IMR-90 (cell line): ENCODE measurements at regions not wholly inside any gene's neighbourhood (a gene's known extent, or its start where the extent isn't known, plus 50 kb on each side); places are given as distances from the start of the nearest gene placed in this dataset.

Source experiments
- ATAC-seq: fragments of 200-7000 bp; cut with Tn5 transposase; 2 replicates; pipeline ENCODE4 v1.9.1; 2020; ENCODE audit warnings: low read depth, mild to moderate bottlenecking, moderate library complexity
- BruUV-seq: library from RNA; stranded (reverse); fragments of 400-500 nt; replicated peaks from 2 replicates; lab custom pipeline; 2021; lab: Mats Ljungman, UMichigan
- CTCF ChIA-PET: fragments of 300-600 bp; formaldehyde crosslinking; extraction: SDS; loops from one replicate; lab custom pipeline; 2021; ENCODE audit warnings: antibody characterized with exemption; lab: Yijun Ruan, JAX
- POLR2A ChIA-PET: fragments of 300-600 bp; sonication (Branson Sonifier 250); formaldehyde crosslinking; loops from one replicate; lab custom pipeline; 2022; ENCODE audit warnings: antibody characterized with exemption; ENCODE audit not compliant: unreplicated experiment; lab: Charles Lee
- DNase-seq: peaks from one replicate; pipeline ENCODE4 v3.0.0; 2013
- H2AFZ ChIP-seq: replicated peaks from 2 replicates; pipeline ENCODE3; 2013; ENCODE audit warnings: low read length, mild to moderate bottlenecking; ENCODE audit not compliant: poor library complexity
- H2AK5ac ChIP-seq: 2 replicates; pipeline ENCODE4 v1.6.1; 2013; ENCODE audit warnings: low read depth, low read length, inconsistent platforms
- H2AK9ac ChIP-seq: replicated peaks from 2 replicates; pipeline ENCODE3; 2013; ENCODE audit warnings: mild to moderate bottlenecking, low read depth, low read length, moderate library complexity; ENCODE audit not compliant: poor library complexity
- H2BK120ac ChIP-seq: 2 replicates; pipeline ENCODE4 v1.6.1; 2013; ENCODE audit warnings: low read depth, low read length, inconsistent platforms
- H2BK15ac ChIP-seq: 3 replicates; pipeline ENCODE4 v1.6.1; 2013; ENCODE audit warnings: low read depth, low read length, inconsistent platforms
- H2BK20ac ChIP-seq: 2 replicates; pipeline ENCODE4 v1.6.1; 2013; ENCODE audit warnings: low read depth, mild to moderate bottlenecking, inconsistent platforms, low read length, moderate library complexity
- H2BK5ac ChIP-seq: 2 replicates; pipeline ENCODE4 v1.6.1; 2013; ENCODE audit warnings: mild to moderate bottlenecking, low read depth, low read length, inconsistent platforms; ENCODE audit not compliant: poor library complexity, severe bottlenecking
- H3K14ac ChIP-seq: replicated peaks from 2 replicates; pipeline ENCODE4 v1.6.1; 2013; ENCODE audit warnings: low read depth, low read length, inconsistent platforms
- H3K18ac ChIP-seq: 2 replicates; pipeline ENCODE4 v1.6.1; 2013; ENCODE audit warnings: low read depth, low read length, control low read depth
- H3K23ac ChIP-seq: 2 replicates; pipeline ENCODE4 v1.6.1; 2013; ENCODE audit warnings: low read depth, low read length, inconsistent platforms
- H3K27ac ChIP-seq: 2 replicates; pipeline ENCODE4 v1.5.1; 2013; ENCODE audit warnings: mild to moderate bottlenecking, control low read depth, low read length; ENCODE audit not compliant: insufficient read depth
- H3K27me3 ChIP-seq: 2 replicates; pipeline ENCODE4 v1.6.1; 2013; ENCODE audit warnings: low read length; ENCODE audit not compliant: control insufficient read depth, insufficient read depth
- H3K36me3 ChIP-seq: 2 replicates; pipeline ENCODE4 v1.6.1; 2013; ENCODE audit warnings: low read length, mixed read lengths; ENCODE audit not compliant: control insufficient read depth, insufficient read depth
- H3K4ac ChIP-seq: 2 replicates; pipeline ENCODE4 v1.6.1; 2013; ENCODE audit warnings: low read depth, low read length, inconsistent platforms
- H3K4me1 ChIP-seq: 2 replicates; pipeline ENCODE4 v1.6.1; 2013; ENCODE audit warnings: low read length, mixed read lengths; ENCODE audit not compliant: control insufficient read depth, insufficient read depth
- H3K4me2 ChIP-seq: 2 replicates; pipeline ENCODE4 v1.6.1; 2013; ENCODE audit warnings: low read depth, mild to moderate bottlenecking, control low read depth, low read length, moderate library complexity
- H3K4me3 ChIP-seq: 2 replicates; pipeline ENCODE4 v1.5.1; 2013; ENCODE audit warnings: low read depth, mild to moderate bottlenecking, control low read depth, low read length, moderate library complexity; ENCODE audit not compliant: insufficient read depth
- H3K56ac ChIP-seq: 2 replicates; pipeline ENCODE4 v1.6.1; 2013; ENCODE audit warnings: low read length, inconsistent platforms; ENCODE audit not compliant: insufficient read depth; ENCODE audit errors: extremely low read depth
- H3K79me1 ChIP-seq, 2 experiments: 2 replicates each; pipeline ENCODE4 v1.6.1; 2013; ENCODE audit warnings: low read length in 2 of 2, inconsistent platforms in 1 of 2, low read depth in 1 of 2
- H3K9ac ChIP-seq: 2 replicates; pipeline ENCODE4 v1.6.1; 2013; ENCODE audit warnings: low read depth, low read length, control low read depth
- H3K9me1 ChIP-seq: 2 replicates; pipeline ENCODE4 v1.6.1; 2013; ENCODE audit warnings: low read length, inconsistent platforms; ENCODE audit not compliant: insufficient read depth
- H3K9me3 ChIP-seq: 2 replicates; pipeline ENCODE4 v1.6.1; 2013; ENCODE audit warnings: low read length; ENCODE audit not compliant: control insufficient read depth, insufficient read depth
- H4K20me1 ChIP-seq: 2 replicates; pipeline ENCODE4 v1.6.1; 2013; ENCODE audit warnings: low read length, inconsistent platforms; ENCODE audit not compliant: insufficient read depth
- H4K5ac ChIP-seq: 2 replicates; pipeline ENCODE4 v1.6.1; 2013; ENCODE audit warnings: mild to moderate bottlenecking, low read depth, low read length, control low read depth
- H4K8ac ChIP-seq, 2 experiments: 2 replicates each; pipeline ENCODE4 v1.6.1; 2013; ENCODE audit warnings: low read depth in 2 of 2, low read length in 2 of 2, control low read depth in 1 of 2, inconsistent platforms in 1 of 2
- H4K91ac ChIP-seq: 2 replicates; pipeline ENCODE4 v1.6.1; 2013; ENCODE audit warnings: low read depth, low read length, inconsistent platforms; ENCODE audit not compliant: insufficient read depth
- BHLHE40 ChIP-seq: fragments of 150-350 bp; IDR thresholded peaks from 2 replicates; pipeline ENCODE4 v1.6.1; 2016; ENCODE audit warnings: mild to moderate bottlenecking, low read depth, low read length
- CEBPB ChIP-seq: IDR thresholded peaks from 2 replicates; pipeline ENCODE4 v1.6.1; 2012; ENCODE audit warnings: low read depth, low read length, improper control_type of control experiment
- CHD1 ChIP-seq: IDR thresholded peaks from 2 replicates; pipeline ENCODE4 v1.6.1; 2012; ENCODE audit warnings: low read depth, low read length, improper control_type of control experiment
- CTCF ChIP-seq: conservative IDR thresholded peaks from 2 replicates; pipeline ENCODE4 v1.5.1; 2012; ENCODE audit warnings: mild to moderate bottlenecking, low read depth, low read length, improper control_type of control experiment
- ELK1 ChIP-seq: fragments of 150-350 bp; IDR thresholded peaks from 2 replicates; pipeline ENCODE4 v1.6.1; 2016; ENCODE audit warnings: low read depth, mild to moderate bottlenecking, low read length, moderate library complexity, borderline replicate concordance
- FOS ChIP-seq: fragments of 150-350 bp; IDR thresholded peaks from 2 replicates; pipeline ENCODE4 v1.6.1; 2016; ENCODE audit warnings: low read depth, low read length
- MAFK ChIP-seq: IDR thresholded peaks from 2 replicates; pipeline ENCODE4 v1.6.1; 2012; ENCODE audit warnings: low read depth, low read length, improper control_type of control experiment
- MAZ ChIP-seq: IDR thresholded peaks from 2 replicates; pipeline ENCODE4 v1.6.1; 2012; ENCODE audit warnings: low read depth, mild to moderate bottlenecking, low read length, improper control_type of control experiment, moderate library complexity, borderline replicate concordance
- MXI1 ChIP-seq: IDR thresholded peaks from 2 replicates; pipeline ENCODE4 v1.6.1; 2012; ENCODE audit warnings: low read depth, mild to moderate bottlenecking, low read length, moderate library complexity, borderline replicate concordance
- NFE2L2 ChIP-seq: fragments of 150-350 bp; IDR thresholded peaks from 2 replicates; pipeline ENCODE4 v1.6.1; 2016; ENCODE audit warnings: low read depth, mild to moderate bottlenecking, low read length
- POLR2A ChIP-seq: IDR thresholded peaks from 2 replicates; pipeline ENCODE4 v1.6.1; 2012; ENCODE audit warnings: mild to moderate bottlenecking, low read depth, low read length
- RAD21 ChIP-seq: IDR thresholded peaks from 2 replicates; pipeline ENCODE4 v1.6.1; 2012; ENCODE audit warnings: low read length, improper control_type of control experiment
- RCOR1 ChIP-seq: IDR thresholded peaks from 2 replicates; pipeline ENCODE4 v1.6.1; 2012; ENCODE audit warnings: mild to moderate bottlenecking, low read length, improper control_type of control experiment; ENCODE audit not compliant: insufficient replicate concordance
- RFX5 ChIP-seq: IDR thresholded peaks from 2 replicates; pipeline ENCODE4 v1.8.0; 2012; ENCODE audit warnings: low read depth, mild to moderate bottlenecking, low read length, moderate library complexity
- SMC3 ChIP-seq: fragments of 150-350 bp; IDR thresholded peaks from 2 replicates; pipeline ENCODE4 v1.6.1; 2016; ENCODE audit warnings: low read depth, mild to moderate bottlenecking, antibody characterized with exemption, low read length, moderate library complexity
- USF2 ChIP-seq: fragments of 150-350 bp; IDR thresholded peaks from 2 replicates; pipeline ENCODE4 v1.6.1; 2017; ENCODE audit warnings: mild to moderate bottlenecking, antibody characterized with exemption, low read length, low read depth
- WGBS, 2 experiments: methylation state at CpG; one replicate each; pipeline versions ENCODE4 v1.1.5 to v1.1.7; 2013; ENCODE audit warnings: missing lambda C conversion rate in 2 of 2; ENCODE audit not compliant: insufficient read length in 1 of 2; ENCODE audit errors: extremely low coverage in 2 of 2; 5-methylcytosine and 5-hydroxymethylcytosine counted together
- dilution Hi-C: fragments of 300-500 bp; cut with HindIII; formaldehyde crosslinking; loops from one replicate; pipeline ENCODE4 v1.14.3; 2018; ENCODE audit warnings: low sequenced_read_pairs; ENCODE audit not compliant: unreplicated experiment
- in situ Hi-C: fragments of 300-500 bp; cut with MboI; formaldehyde crosslinking; loops from 3 replicates; pipeline ENCODE4 v1.14.3; 2019; ENCODE audit warnings: low sequenced_read_pairs, inconsistent platforms, mixed read lengths
- intact Hi-C: fragments of 100-400 bp; cut with micrococcal nuclease; formaldehyde crosslinking; loops from 2 replicates; pipeline ENCODE4 v1.10.0; 2022

GRCh38 chr10:56715262-56715661 is 354.2 kb upstream of the ZWINT start:
- in situ Hi-C loops (no loop called here), intact Hi-C loops (no loop called here), dilution Hi-C loops (no loop called here)
- ATAC-seq (no peak), DNase-seq (no peak)
- no peak overlapping the region for H2BK5ac ChIP-seq
- no peak overlapping the region for H3K4me2 ChIP-seq
- POLR2A ChIA-PET = no interaction called here
- H3K23ac ChIP-seq = no peak overlapping the region
- no peaks in the 10 kb centered on the region for H3K36me3 ChIP-seq
- H2BK15ac ChIP-seq = no peak overlapping the region
- no peaks in the 10 kb centered on the region for H3K4me1 ChIP-seq
- H3K27ac ChIP-seq = no peak overlapping the region
- H4K20me1 ChIP-seq = no peaks in the 10 kb centered on the region
- H3K4me3 ChIP-seq = no peak overlapping the region
- 0 out of 2 replicates have a peak, but pooled peaks cover 2% of the 10 kb centered on the region for H3K9me3 ChIP-seq
- no peak overlapping the region for H3K18ac ChIP-seq
- no peak overlapping the region for H3K56ac ChIP-seq
- H2AK5ac ChIP-seq = no peak overlapping the region
- no peaks in the 10 kb centered on the region for H3K79me1 ChIP-seq
- no peak overlapping the region for H2AK9ac ChIP-seq
- TF ChIP-seq RCOR1 = no peak
- no peak for TF ChIP-seq BHLHE40
- no peak for TF ChIP-seq USF2
- TF ChIP-seq FOS = no peak
- no peak for TF ChIP-seq CHD1
- TF ChIP-seq MXI1 = no peak
- no peak for TF ChIP-seq MAZ
- no peak for TF ChIP-seq MAFK
- TF ChIP-seq CTCF = no peak
- no peak for TF ChIP-seq CEBPB
- no peak for TF ChIP-seq NFE2L2
- no peak for TF ChIP-seq ELK1
- no peak for TF ChIP-seq SMC3
- TF ChIP-seq RAD21 = no peak
- TF ChIP-seq RFX5 = no peak
- no peak for TF ChIP-seq POLR2A
- no peak overlapping the region for H2BK20ac ChIP-seq
- H4K8ac ChIP-seq = no peak overlapping the region
- H4K5ac ChIP-seq = no peak overlapping the region
- no peak overlapping the region for H3K4ac ChIP-seq
- CTCF ChIA-PET = no interaction called here
- no peaks in the 10 kb centered on the region for H3K9me1 ChIP-seq
- WGBS, 2 experiments = no CpG with 5 or more reads among the region's 2 CpGs
- no peaks in the 10 kb centered on the region for H3K27me3 ChIP-seq
- H4K91ac ChIP-seq = no peak overlapping the region
- no peak overlapping the region for H2BK120ac ChIP-seq
- H2AFZ ChIP-seq = no peak overlapping the region
- H3K14ac ChIP-seq = no peak overlapping the region
- no TSS peak for BruUV-seq
- H3K9ac ChIP-seq = no peak overlapping the region
